Esophagus muscularis mucosa (tissue), 4 donors: ENCODE measurements at regions not wholly inside any gene's neighbourhood (a gene's known extent, or its start where the extent isn't known, plus 50 kb on each side); places are given as distances from the start of the nearest gene placed in this dataset.

Experiments
- DNase-seq: peaks from one replicate; pipeline ENCODE4 v3.0.0-alpha.2; 2017; ENCODE audit errors: extremely low spot score
- H3K27ac ChIP-seq, 4 donors: fragments of 200-600 bp; sonication (generic); replicated peaks in 1 of 4; 1 replicate in 3 of 4; 2 replicates in 1 of 4; pipeline ENCODE4 v1.5.1; 2016 to 2019; ENCODE audit warnings: mild to moderate bottlenecking in 1 of 4
- H3K27me3 ChIP-seq, 4 donors: fragments of 200-600 bp; sonication (generic); one replicate each; pipeline versions ENCODE4 v1.5.1 to v1.6.0; 2016 to 2019
- H3K36me3 ChIP-seq, 4 donors: fragments of 200-600 bp; sonication (generic); one replicate each; pipeline ENCODE4 v1.5.1; 2016 to 2019
- H3K4me1 ChIP-seq, 4 donors: fragments of 200-600 bp; sonication (generic); one replicate each; pipeline ENCODE4 v1.5.1; 2016 to 2019
- H3K4me3 ChIP-seq, 4 donors: fragments of 200-600 bp; sonication (generic); 1 replicate in 2 of 4; 2 replicates in 2 of 4; pipeline ENCODE4 v1.5.1; 2016 to 2019; ENCODE audit warnings: mild to moderate bottlenecking in 4 of 4, moderate library complexity in 1 of 4
- H3K9me3 ChIP-seq, 4 donors: fragments of 200-600 bp; sonication (generic); 1 replicate in 3 of 4; 2 replicates in 1 of 4; pipeline ENCODE4 v1.5.1; 2016 to 2019
- CTCF ChIP-seq, 3 experiments: fragments of 200-600 bp in 2 of 3; fragments of 450-650 bp in 1 of 3; sonication (generic) in 2 of 3; IDR thresholded peaks; one replicate each; pipeline ENCODE4 v1.5.1; 2017 to 2019; ENCODE audit warnings: antibody characterized with exemption in 3 of 3, mild to moderate bottlenecking in 2 of 3, moderate library complexity in 1 of 3
- EP300 ChIP-seq: sonication (generic); formaldehyde crosslinking; IDR thresholded peaks from one replicate; pipeline ENCODE4 v1.6.1; 2017; ENCODE audit warnings: antibody characterized with exemption
- POLR2A ChIP-seq: fragments of 450-650 bp; IDR thresholded peaks from one replicate; pipeline ENCODE4 v1.6.1; 2017; ENCODE audit warnings: antibody characterized with exemption, moderate library complexity, mild to moderate bottlenecking, low read depth
- POLR2AphosphoS5 ChIP-seq, 2 donors: sonication (generic); formaldehyde crosslinking; IDR thresholded peaks; one replicate each; pipeline ENCODE4 v1.6.1; 2017; ENCODE audit warnings: antibody characterized with exemption in 2 of 2
- WGBS: methylation state at CpG from one replicate; pipeline ENCODE4 v1.1.5; 2018; 5-methylcytosine and 5-hydroxymethylcytosine counted together
- intact Hi-C: fragments of 100-400 bp; cut with DNase I; formaldehyde crosslinking; loops from one replicate; pipeline ENCODE4 v1.15.1; 2023

- no peak for TF ChIP-seq POLR2A
- no peak for TF ChIP-seq CTCF (IDR thresholded peaks at IDR 0.05)
- no peak for TF ChIP-seq POLR2AphosphoS5 (IDR thresholded peaks at IDR 0.05)
- no peak for TF ChIP-seq EP300
- Histone ChIP-seq H3K9me3 (no peaks in the 10 kb centered on the region), H3K4me1 (no peaks in the 10 kb centered on the region), H3K4me3 (no peak overlapping the region), H3K36me3 (no peaks in the 10 kb centered on the region), H3K27me3 (no peaks in the 10 kb centered on the region), H3K27ac (no peak overlapping the region)
- 89% methylated on average over 8 of the region's 8 CpGs for WGBS
- intact Hi-C loops, result no loop called here
- no peak for DNase-seq
Measured at GRCh38 chr15:95826412-95827195, 503.9 kb upstream of the NR2F2 start.

- WGBS, result 89% methylated on average over 5 of the region's 5 CpGs
Measured at GRCh38 chr15:95829062-95829461, 501.4 kb upstream of the NR2F2 start.

GRCh38 chr15:95830281-95830680 lies 500.2 kb upstream of the NR2F2 start:
- Histone ChIP-seq H3K36me3 (no peaks in the 10 kb centered on the region), H3K27ac (no peak overlapping the region), H3K4me1 (no peaks in the 10 kb centered on the region), H3K4me3 (no peak overlapping the region), H3K27me3 (no peaks in the 10 kb centered on the region), H3K9me3 (no peaks in the 10 kb centered on the region)
- no peak for TF ChIP-seq POLR2A
- no peak for TF ChIP-seq CTCF (IDR thresholded peaks at IDR 0.05)
- TF ChIP-seq EP300, result no peak
- no peak for TF ChIP-seq POLR2AphosphoS5 (IDR thresholded peaks at IDR 0.05)
- DNase-seq, result no peak
- 81% methylated on average over 4 of the region's 4 CpGs for WGBS
- intact Hi-C loops, result no loop called here

More at GRCh38 chr15:95829062-95829461, 501.4 kb upstream of the NR2F2 start:
- no peaks in the 10 kb centered on the region for H3K9me3 ChIP-seq
- H3K4me3 ChIP-seq, result no peak overlapping the region
- intact Hi-C loops, result no loop called here
- no peaks in the 10 kb centered on the region for H3K4me1 ChIP-seq
- H3K36me3 ChIP-seq, result no peaks in the 10 kb centered on the region
- DNase-seq, result no peak
- no peak for TF ChIP-seq CTCF (IDR thresholded peaks at IDR 0.05)
- TF ChIP-seq EP300, result no peak
- TF ChIP-seq POLR2A, result no peak
- TF ChIP-seq POLR2AphosphoS5 (IDR thresholded peaks at IDR 0.05), result no peak
- no peaks in the 10 kb centered on the region for H3K27me3 ChIP-seq
- H3K27ac ChIP-seq, result no peak overlapping the region

GRCh38 chr15:95832668-95833067 lies 497.8 kb upstream of the NR2F2 start:
- TF ChIP-seq POLR2A (no peak), CTCF (IDR thresholded peaks at IDR 0.05) (no peak), EP300 (no peak), POLR2AphosphoS5 (IDR thresholded peaks at IDR 0.05) (no peak)
- WGBS, result 83% methylated on average over 3 of the region's 3 CpGs
- H3K4me1 ChIP-seq, result no peaks in the 10 kb centered on the region
- no peak overlapping the region for H3K27ac ChIP-seq
- no peak overlapping the region for H3K4me3 ChIP-seq
- no peaks in the 10 kb centered on the region for H3K9me3 ChIP-seq
- H3K27me3 ChIP-seq, result no peaks in the 10 kb centered on the region
- no peak for DNase-seq
- intact Hi-C loops, result no loop called here
- H3K36me3 ChIP-seq, result no peaks in the 10 kb centered on the region
